ENCODE measurements at regions not wholly inside any gene's neighbourhood (a gene's known extent, or its start where the extent isn't known, plus 50 kb on each side); places are given as distances from the start of the nearest gene placed in this dataset.
"Not testable (repeated sequence)": the region's sequence is repeated elsewhere in the genome, so short reads cannot be mapped to it uniquely, and the experiment has no call there.

DNA sequence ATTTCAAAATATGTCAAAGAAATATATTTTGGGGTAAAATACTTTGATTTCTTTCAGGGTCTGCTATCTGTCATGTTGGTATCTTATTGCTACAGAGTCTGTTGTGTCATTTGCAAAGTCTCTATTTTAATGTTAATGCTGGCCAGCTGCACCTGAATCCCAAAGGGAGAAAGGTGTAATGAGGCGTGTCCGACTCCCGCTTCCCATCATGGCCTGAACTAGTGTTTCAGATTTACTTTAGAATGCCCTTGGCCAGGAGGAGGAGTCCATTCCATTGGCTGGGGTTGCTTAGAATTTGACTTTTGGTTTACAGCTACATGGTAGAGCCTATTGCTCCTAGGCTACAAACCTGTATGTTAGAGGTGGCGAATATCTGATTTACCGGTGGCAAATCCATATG, 69.3 kb downstream of the FAM50B start:
- H3K9me3 ChIP-seq (ENCODE audit: low read depth, low read length), result no peaks in the 10 kb centered on the region
- H3K36me3 ChIP-seq (ENCODE audit: insufficient read depth, low read length), result no peaks in the 10 kb centered on the region
- no peak overlapping the region for H3K4me3 ChIP-seq
- H3K9ac ChIP-seq (ENCODE audit: insufficient read length), result no peak overlapping the region
- no peak overlapping the region for H3K27ac ChIP-seq
- TF ChIP-seq EZH2 (IDR thresholded peaks at IDR 0.05), result no peak
- TF ChIP-seq POLR2AphosphoS5 (IDR thresholded peaks at IDR 0.05; ENCODE audit: borderline replicate concordance, low read depth, low read length), result no peak
- TF ChIP-seq FOXP2 (optimal IDR thresholded peaks at IDR 0.05; ENCODE audit: control extremely low read depth, extremely low read length, insufficient read depth), result no peak
- DNase-seq (ENCODE audit: low read depth, low spot score), result no peak

DNA sequence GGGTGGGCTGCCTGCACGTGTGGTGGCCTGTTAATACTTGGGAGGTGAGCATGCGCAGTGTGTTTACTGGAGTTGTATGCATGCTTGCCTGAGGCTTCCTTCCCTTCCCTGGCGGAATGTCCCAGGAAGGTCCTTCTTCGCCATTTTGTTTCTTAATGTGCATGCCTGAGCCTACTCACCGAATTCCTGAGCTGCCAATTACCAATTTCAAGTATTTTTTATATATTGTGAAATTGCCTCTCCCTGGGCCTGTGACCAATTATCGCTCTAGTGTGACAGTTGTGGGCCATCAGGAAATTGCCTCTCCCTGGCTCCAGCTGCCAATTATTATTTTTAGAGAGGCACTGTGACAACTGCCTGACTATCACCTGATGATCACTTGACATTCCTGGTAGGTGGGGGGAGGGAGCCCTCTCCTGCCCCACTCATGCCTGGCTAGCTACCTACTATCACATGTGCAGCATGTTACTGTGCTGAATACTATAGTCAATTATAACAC, 70.0 kb downstream of the FAM50B start:
- DNase-seq (ENCODE audit: low read depth, low spot score), result no peak
- Histone ChIP-seq H3K36me3 (ENCODE audit: insufficient read depth, low read length) (no peaks in the 10 kb centered on the region), H3K27ac (no peak overlapping the region), H3K4me3 (no peak overlapping the region), H3K9ac (ENCODE audit: insufficient read length) (no peak overlapping the region), H3K9me3 (ENCODE audit: low read depth, low read length) (no peaks in the 10 kb centered on the region)
- TF ChIP-seq POLR2AphosphoS5 (IDR thresholded peaks at IDR 0.05; ENCODE audit: borderline replicate concordance, low read depth, low read length) (no peak), EZH2 (IDR thresholded peaks at IDR 0.05) (no peak), FOXP2 (optimal IDR thresholded peaks at IDR 0.05; ENCODE audit: control extremely low read depth, extremely low read length, insufficient read depth) (no peak)

DNA sequence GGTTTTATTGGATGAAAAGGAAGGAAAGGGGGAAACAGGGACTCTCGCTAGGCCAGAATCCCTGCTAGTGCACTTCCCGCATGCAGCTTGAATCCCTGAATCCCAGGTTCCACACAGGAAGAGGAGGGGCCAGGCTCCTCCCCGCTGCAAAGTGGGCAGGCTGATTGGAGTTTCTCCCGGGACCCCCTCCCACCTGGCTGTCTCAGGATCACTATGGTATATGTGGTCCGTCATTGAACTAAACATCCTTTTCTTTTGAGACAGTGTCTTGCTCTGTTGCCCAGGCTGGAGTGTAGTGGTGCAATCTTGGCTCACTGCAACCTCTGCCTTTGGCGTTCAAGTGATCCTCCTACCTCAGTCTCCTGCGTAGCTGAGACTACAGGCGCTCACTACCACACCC, 70.7 kb downstream of the FAM50B start:
- TF ChIP-seq POLR2AphosphoS5 (IDR thresholded peaks at IDR 0.05; ENCODE audit: borderline replicate concordance, low read depth, low read length), result no peak
- no peak for TF ChIP-seq EZH2 (IDR thresholded peaks at IDR 0.05)
- TF ChIP-seq FOXP2 (optimal IDR thresholded peaks at IDR 0.05; ENCODE audit: control extremely low read depth, extremely low read length, insufficient read depth), result no peak
- Histone ChIP-seq H3K36me3 (ENCODE audit: insufficient read depth, low read length) (no peaks in the 10 kb centered on the region), H3K27ac (no peak overlapping the region), H3K4me3 (no peak overlapping the region), H3K9ac (ENCODE audit: insufficient read length) (no peak overlapping the region), H3K9me3 (ENCODE audit: low read depth, low read length) (no peaks in the 10 kb centered on the region)
- no peak for DNase-seq (ENCODE audit: low read depth, low spot score)

DNA sequence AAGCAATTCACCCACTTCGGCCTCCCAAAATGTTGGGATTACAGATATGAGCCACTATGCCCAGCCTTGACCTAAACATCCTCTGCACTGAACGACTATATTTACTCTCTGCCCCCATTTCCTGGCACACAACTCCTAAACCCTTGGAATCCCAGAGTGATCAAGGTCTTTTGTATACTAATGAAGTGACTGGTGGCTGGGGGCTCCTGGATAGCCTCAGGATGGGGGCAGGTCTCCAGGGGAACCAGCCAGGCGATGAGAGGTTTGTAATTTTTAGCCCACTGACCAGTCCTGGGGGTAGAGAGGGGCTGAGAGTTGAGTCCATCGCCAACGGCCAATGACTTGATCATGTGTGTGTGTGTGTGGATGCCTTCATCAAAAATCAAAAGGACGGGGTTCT, 71.1 kb downstream of the FAM50B start:
- DNase-seq (ENCODE audit: low read depth, low spot score), result no peak
- H3K9me3 ChIP-seq (ENCODE audit: low read depth, low read length), result no peaks in the 10 kb centered on the region
- no peak overlapping the region for H3K4me3 ChIP-seq
- no peak for TF ChIP-seq FOXP2 (optimal IDR thresholded peaks at IDR 0.05; ENCODE audit: control extremely low read depth, extremely low read length, insufficient read depth)
- no peak for TF ChIP-seq POLR2AphosphoS5 (IDR thresholded peaks at IDR 0.05; ENCODE audit: borderline replicate concordance, low read depth, low read length)
- TF ChIP-seq EZH2 (IDR thresholded peaks at IDR 0.05), result no peak
- H3K36me3 ChIP-seq (ENCODE audit: insufficient read depth, low read length), result no peaks in the 10 kb centered on the region
- H3K27ac ChIP-seq, result no peak overlapping the region
- no peak overlapping the region for H3K9ac ChIP-seq (ENCODE audit: insufficient read length)

DNA sequence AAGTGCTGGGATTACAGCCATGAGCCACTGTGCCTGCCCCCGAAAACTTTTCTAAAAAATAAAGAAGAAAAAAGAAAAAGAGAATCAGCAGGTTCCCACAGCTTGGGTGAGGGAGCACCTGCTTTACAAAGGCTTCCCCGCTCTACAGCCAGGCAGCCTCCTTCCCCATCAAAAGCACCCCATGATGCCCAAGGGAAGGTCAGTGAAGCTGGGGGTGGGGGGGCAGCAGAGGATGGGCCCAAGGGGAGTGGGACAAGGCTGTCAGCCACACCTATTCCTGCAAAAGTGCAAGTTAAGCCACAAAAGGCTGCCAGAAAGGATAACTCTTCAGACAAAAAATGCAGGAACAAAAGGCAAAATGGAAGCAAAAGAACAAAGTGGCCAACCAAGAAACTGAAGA, 72.5 kb downstream of the FAM50B start:
- H3K4me3 ChIP-seq, result no peak overlapping the region
- TF ChIP-seq FOXP2 (optimal IDR thresholded peaks at IDR 0.05; ENCODE audit: control extremely low read depth, extremely low read length, insufficient read depth) (no peak), POLR2AphosphoS5 (IDR thresholded peaks at IDR 0.05; ENCODE audit: borderline replicate concordance, low read depth, low read length) (no peak), EZH2 (IDR thresholded peaks at IDR 0.05) (no peak)
- H3K9me3 ChIP-seq (ENCODE audit: low read depth, low read length), result no peaks in the 10 kb centered on the region
- no peaks in the 10 kb centered on the region for H3K36me3 ChIP-seq (ENCODE audit: insufficient read depth, low read length)
- no peak overlapping the region for H3K9ac ChIP-seq (ENCODE audit: insufficient read length)
- H3K27ac ChIP-seq, result no peak overlapping the region
- no peak for DNase-seq (ENCODE audit: low read depth, low spot score)

DNA sequence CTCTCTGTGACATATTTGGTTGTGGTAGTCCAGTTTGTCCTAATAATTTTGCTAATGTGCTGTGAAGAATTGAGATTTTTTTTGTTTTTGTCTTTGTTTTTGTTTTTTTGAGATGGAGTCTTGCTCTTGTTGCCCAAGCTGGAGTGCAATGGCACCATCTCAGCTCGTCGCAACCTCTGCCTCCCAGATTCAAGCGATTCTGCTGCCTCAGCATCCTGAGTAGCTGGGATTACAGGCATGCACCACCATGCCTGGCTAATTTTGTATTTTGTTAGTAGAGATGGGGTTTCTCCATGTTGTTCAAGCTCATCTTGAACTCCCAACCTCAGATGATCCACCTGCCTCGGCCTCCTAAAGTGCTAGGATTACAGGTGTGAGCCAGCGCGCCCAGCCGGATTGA, 73.4 kb downstream of the FAM50B start:
- not testable (repeated sequence) for DNase-seq (ENCODE audit: low read depth, low spot score); H3K36me3 ChIP-seq (ENCODE audit: insufficient read depth, low read length)

DNA sequence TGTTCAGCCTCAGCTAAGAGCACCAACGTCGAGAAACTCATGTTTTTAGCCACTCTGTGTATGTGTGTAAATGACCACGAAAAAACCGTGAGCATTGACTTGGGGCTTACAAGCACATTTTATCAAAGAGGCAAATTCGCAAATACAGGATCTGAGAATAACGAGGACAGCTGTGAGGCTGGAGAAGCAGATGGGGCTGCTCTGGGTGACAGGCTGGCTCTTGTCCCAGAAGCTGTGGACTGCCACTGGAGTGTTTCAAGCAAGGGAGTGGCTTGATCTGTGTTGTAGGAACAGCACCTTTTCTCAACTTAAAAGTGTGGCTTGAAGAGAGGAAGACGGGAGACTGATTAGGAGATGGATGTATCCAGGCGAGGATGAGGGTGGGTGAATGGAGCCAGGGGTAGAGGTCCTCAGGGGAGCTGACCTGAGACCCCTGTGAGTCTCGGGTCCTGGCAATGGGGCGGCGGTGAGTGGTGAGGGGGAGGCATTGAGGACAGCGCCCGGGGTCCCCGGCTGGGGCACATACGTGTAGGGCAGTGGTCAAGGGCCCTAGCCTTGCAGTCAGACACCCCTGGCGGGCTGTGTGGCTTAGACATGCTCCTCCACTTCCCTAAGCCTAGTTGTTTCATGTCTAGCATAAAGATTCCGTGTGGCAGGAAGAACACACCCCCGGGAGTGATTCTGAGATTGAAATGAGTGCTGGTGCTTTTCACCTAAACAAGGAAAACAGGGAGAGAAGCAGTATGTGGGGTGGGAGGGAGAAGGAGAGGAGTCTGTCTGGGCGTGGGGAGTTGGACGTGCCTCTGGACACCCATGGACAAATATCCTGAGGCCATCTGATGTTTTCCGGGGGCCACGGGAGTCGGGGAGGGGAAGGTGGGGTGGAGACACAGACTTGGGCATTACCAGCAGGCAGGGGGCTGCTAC, 76.3 kb downstream of the FAM50B start:
- not testable (repeated sequence) for H3K9me3 ChIP-seq (ENCODE audit: low read depth, low read length); H3K4me3 ChIP-seq; H3K9ac ChIP-seq (ENCODE audit: insufficient read length); H3K27ac ChIP-seq; H3K36me3 ChIP-seq (ENCODE audit: insufficient read depth, low read length); DNase-seq (ENCODE audit: low read depth, low spot score)

More for the DNA sequence above, 73.4 kb downstream of the FAM50B start:
- H3K9ac ChIP-seq (ENCODE audit: insufficient read length); H3K9me3 ChIP-seq (ENCODE audit: low read depth, low read length); H3K27ac ChIP-seq; H3K4me3 ChIP-seq: not testable (repeated sequence)

DNA sequence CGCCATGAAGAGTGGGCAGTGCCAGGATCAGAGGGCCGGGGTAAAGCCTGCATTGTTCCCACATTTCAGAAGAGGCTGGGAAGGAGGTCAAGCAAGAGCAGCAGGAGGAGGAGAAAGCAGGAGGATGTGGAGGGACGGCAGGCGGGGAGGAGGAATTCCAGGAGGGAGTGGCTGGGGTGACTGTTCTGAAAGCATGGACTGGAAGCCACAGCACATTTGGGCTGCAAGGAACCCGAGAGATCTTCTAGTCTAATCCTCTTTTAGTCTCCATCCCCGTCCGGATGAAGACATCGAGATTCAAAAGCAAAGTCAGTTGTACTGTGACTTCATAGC, 76.9 kb downstream of the FAM50B start:
- Histone ChIP-seq H3K9me3 (ENCODE audit: low read depth, low read length) (no peaks in the 10 kb centered on the region), H3K9ac (ENCODE audit: insufficient read length) (no peak overlapping the region), H3K36me3 (ENCODE audit: insufficient read depth, low read length) (no peaks in the 10 kb centered on the region), H3K27ac (no peak overlapping the region), H3K4me3 (no peak overlapping the region)
- no peak for TF ChIP-seq POLR2AphosphoS5 (IDR thresholded peaks at IDR 0.05; ENCODE audit: borderline replicate concordance, low read depth, low read length)
- no peak for TF ChIP-seq EZH2 (IDR thresholded peaks at IDR 0.05)
- no peak for TF ChIP-seq FOXP2 (optimal IDR thresholded peaks at IDR 0.05; ENCODE audit: control extremely low read depth, extremely low read length, insufficient read depth)
- DNase-seq (ENCODE audit: low read depth, low spot score), result no peak

DNA sequence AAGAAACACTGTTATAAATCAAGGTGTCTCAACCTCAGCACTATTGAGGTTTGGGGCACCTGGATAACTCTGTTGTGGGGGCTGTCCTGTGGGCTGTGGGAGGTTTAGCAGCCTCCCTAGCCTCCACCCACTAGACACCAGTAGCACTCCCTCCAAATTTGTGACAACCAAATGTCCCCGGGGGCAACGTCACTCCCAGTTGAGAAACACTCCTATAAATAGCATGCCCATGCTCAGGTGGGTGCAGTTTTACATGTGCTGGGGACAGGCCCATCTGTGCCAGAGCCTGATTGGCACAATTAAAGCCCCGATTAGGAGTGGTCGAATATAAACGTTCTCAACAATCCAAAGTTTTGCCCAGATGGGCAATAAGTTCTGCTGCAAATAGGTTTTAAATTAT, 78.9 kb downstream of the FAM50B start:
- H3K4me3 ChIP-seq, result no peak overlapping the region
- no peak overlapping the region for H3K27ac ChIP-seq
- DNase-seq (ENCODE audit: low read depth, low spot score), result no peak
- H3K36me3 ChIP-seq (ENCODE audit: insufficient read depth, low read length), result no peaks in the 10 kb centered on the region
- no peak for TF ChIP-seq POLR2AphosphoS5 (IDR thresholded peaks at IDR 0.05; ENCODE audit: borderline replicate concordance, low read depth, low read length)
- TF ChIP-seq EZH2 (IDR thresholded peaks at IDR 0.05), result no peak
- no peak for TF ChIP-seq FOXP2 (optimal IDR thresholded peaks at IDR 0.05; ENCODE audit: control extremely low read depth, extremely low read length, insufficient read depth)
- no peak overlapping the region for H3K9ac ChIP-seq (ENCODE audit: insufficient read length)
- no peaks in the 10 kb centered on the region for H3K9me3 ChIP-seq (ENCODE audit: low read depth, low read length)

Measured in SK-N-MC (cell line).